Endothelial cell of umbilical vein (primary cell): ENCODE measurements at regions not wholly inside any gene's neighbourhood (a gene's known extent, or its start where the extent isn't known, plus 50 kb on each side); places are given as distances from the start of the nearest gene placed in this dataset.

ENCODE experiments used
- EZH2 ChIP-seq: IDR thresholded peaks from 2 replicates; pipeline ENCODE4 v1.6.1; 2012; ENCODE audit warnings: borderline replicate concordance, low read depth, mild to moderate bottlenecking, moderate library complexity, low read length, inconsistent platforms; ENCODE audit not compliant: severe bottlenecking
- FOS ChIP-seq: IDR thresholded peaks from 2 replicates; pipeline ENCODE4 v1.6.1; 2011; ENCODE audit warnings: mild to moderate bottlenecking, low read length, moderate library complexity, borderline replicate concordance; ENCODE audit not compliant: insufficient read depth
- JUN ChIP-seq: IDR thresholded peaks from 2 replicates; pipeline ENCODE4 v1.6.1; 2011; ENCODE audit warnings: borderline replicate concordance, low read depth; ENCODE audit not compliant: insufficient read length, insufficient read depth
- POLR2A ChIP-seq: IDR thresholded peaks from 2 replicates; pipeline ENCODE4 v1.6.1; 2012; ENCODE audit warnings: low read depth, mild to moderate bottlenecking, control low read depth, low read length
- POLR2AphosphoS5 ChIP-seq: IDR thresholded peaks from 2 replicates; pipeline ENCODE4 v1.6.1; 2012; ENCODE audit warnings: low read depth, mild to moderate bottlenecking, control low read depth, low read length, moderate library complexity; ENCODE audit not compliant: insufficient read depth
- TF ChIP-seq, protein P1 (sequence below), 2 donors: IDR thresholded peaks; 1 replicate in 1 of 2; 2 replicates in 1 of 2; pipeline ENCODE4 v1.5.1; 2011; ENCODE audit warnings: low read length in 2 of 2, mild to moderate bottlenecking in 2 of 2, moderate library complexity in 2 of 2, control low read depth in 1 of 2, inconsistent platforms in 1 of 2, low read depth in 1 of 2; ENCODE audit not compliant: insufficient read depth in 1 of 2; ENCODE audit errors: extremely low read depth in 1 of 2
- TF ChIP-seq, protein P2 (sequence below): IDR thresholded peaks from 2 replicates; pipeline ENCODE4 v1.6.1; 2011; ENCODE audit not compliant: insufficient read depth, insufficient read length

DNA sequence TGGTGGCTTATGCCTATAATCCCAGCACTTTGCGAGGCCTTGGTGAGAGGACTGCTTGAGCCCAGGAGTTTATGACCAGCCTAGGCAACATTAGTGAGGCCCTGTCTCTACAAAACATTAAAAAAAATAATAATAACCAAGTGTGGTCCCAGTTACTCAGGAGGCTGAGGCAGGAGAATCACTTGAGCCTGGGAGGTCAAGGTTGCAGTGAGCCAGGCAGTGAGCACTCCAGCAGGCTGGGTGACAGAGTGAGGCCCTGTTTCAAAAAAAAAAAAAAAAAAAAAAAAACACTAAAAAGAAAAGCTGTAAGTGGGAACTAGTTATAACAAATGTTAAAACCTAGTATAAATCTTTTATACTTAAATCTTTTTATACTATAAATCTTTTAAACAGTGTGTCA lies 146.2 kb upstream of the ITGA4 start:
- TF ChIP-seq POLR2A (no peak), POLR2AphosphoS5 (no peak), EZH2 (no peak), JUN (no peak), FOS (no peak)
- TF ChIP-seq, protein P1, sequence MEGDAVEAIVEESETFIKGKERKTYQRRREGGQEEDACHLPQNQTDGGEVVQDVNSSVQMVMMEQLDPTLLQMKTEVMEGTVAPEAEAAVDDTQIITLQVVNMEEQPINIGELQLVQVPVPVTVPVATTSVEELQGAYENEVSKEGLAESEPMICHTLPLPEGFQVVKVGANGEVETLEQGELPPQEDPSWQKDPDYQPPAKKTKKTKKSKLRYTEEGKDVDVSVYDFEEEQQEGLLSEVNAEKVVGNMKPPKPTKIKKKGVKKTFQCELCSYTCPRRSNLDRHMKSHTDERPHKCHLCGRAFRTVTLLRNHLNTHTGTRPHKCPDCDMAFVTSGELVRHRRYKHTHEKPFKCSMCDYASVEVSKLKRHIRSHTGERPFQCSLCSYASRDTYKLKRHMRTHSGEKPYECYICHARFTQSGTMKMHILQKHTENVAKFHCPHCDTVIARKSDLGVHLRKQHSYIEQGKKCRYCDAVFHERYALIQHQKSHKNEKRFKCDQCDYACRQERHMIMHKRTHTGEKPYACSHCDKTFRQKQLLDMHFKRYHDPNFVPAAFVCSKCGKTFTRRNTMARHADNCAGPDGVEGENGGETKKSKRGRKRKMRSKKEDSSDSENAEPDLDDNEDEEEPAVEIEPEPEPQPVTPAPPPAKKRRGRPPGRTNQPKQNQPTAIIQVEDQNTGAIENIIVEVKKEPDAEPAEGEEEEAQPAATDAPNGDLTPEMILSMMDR (IDR thresholded peaks at IDR 0.05; ENCODE audit: extremely low read depth in 1 of 2, insufficient read depth in 1 of 2, low read depth in 1 of 2, low read length in 2 of 2): no peak
- TF ChIP-seq, protein P2, sequence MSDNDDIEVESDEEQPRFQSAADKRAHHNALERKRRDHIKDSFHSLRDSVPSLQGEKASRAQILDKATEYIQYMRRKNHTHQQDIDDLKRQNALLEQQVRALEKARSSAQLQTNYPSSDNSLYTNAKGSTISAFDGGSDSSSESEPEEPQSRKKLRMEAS: no peak
